HG02678 (cell line): ENCODE measurements at regions not wholly inside any gene's neighbourhood (a gene's known extent, or its start where the extent isn't known, plus 50 kb on each side); places are given as distances from the start of the nearest gene placed in this dataset.

Experiments
- ATAC-seq: cut with Tn5 transposase; IDR thresholded peaks from one replicate; pipeline ENCODE4 v1.9.1; 2021; ENCODE audit warnings: mild to moderate bottlenecking, moderate library complexity; ENCODE audit not compliant: unreplicated experiment

GRCh38 chr9:88751781-88752180 is 216.8 kb downstream of the NXNL2 start:
- no peak for ATAC-seq

DNA sequence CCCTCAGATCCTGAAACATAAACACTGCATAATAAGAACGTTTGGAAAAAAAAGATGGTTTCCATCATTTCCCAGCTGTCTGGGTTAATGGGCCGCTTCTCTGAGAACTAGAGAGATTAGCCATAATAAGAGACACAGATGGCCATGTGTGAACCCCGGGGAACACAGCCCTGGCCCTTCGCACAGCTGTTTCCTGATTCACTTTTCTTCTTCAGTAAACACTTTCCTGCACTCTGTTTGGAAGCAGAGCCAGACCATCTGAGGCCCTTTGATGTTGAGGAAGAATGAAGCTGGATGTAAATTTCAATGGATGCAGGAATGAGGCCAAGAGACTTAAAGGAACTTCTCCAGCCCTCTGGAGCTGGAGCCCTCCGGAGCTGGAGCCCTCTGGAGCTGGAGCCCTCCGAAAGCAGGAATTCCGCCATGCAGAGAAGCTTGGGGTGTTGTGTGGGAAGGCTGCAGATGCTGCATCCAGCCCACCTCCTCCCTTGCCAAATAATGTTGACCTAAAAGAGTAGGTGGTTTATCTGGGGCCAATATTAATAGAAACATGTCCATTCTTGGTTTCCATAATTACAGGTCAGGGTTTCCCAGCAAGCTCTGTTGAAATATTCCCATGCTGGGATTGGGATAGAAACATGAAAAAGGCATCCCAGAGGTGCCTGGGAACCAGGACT is 218.9 kb downstream of the NXNL2 start:
- ATAC-seq, result no peak

DNA sequence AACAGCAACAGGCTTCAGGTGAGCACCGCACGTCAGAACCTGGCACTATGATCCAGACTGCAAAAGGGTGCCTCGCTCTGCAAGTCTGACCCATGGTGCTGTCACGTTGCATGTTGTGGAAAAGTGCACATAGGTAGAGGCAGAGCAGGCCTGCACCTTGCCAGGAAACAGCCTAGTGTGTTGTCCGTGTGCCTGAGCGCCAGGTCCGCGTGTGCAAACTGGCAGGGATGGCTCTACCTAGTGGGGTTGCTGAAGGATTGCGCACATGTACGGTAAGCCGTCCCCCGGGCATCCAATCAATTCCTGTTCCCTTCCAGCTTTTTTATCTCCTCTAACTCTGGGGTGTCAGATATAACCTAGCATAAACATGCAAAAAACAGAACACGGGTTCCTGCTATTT is 219.5 kb downstream of the NXNL2 start:
- ATAC-seq, result no peak

- no peak for ATAC-seq
These were observed 219.9 kb downstream of the NXNL2 start for GRCh38 chr9:88754886-88755285.

- no peak for ATAC-seq
These were observed 222.5 kb downstream of the NXNL2 start for GRCh38 chr9:88757406-88758010.

DNA sequence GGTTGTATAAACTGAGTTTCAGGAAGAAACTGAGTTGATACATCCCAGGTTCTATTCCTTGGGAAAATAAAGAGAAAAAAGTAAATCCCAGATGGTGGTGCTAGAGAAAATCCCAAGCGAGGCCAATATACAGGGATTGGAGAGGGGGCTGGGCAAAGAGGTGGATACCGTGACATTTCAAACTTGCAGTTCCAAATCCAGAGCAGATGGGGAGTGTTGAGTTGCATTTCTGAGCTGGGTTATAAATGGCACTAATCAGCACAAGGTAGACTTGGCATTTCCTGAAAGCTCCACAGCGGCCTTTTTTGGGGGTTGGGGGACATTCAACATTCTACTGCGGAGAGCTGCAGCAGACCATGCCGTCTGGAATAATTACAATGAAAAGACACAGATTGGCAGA is 224.4 kb downstream of the NXNL2 start:
- ATAC-seq, result no peak

GRCh38 chr9:88766778-88767503 is 224.3 kb upstream of the S1PR3 start:
- no peak for ATAC-seq

DNA sequence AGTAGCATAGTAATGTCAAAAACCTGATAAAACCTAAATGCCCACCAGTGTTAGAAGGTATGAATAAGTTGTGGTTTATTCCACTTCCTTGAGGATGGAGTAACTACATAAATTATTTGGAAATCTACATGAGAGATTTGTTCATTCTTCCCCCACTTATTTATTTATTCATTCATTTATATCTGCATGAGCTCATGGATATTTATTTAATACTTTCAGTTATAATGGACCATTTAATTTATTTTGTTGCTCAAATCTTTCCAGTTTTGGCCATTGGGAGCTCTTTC is 223.8 kb upstream of the S1PR3 start:
- no peak for ATAC-seq

DNA sequence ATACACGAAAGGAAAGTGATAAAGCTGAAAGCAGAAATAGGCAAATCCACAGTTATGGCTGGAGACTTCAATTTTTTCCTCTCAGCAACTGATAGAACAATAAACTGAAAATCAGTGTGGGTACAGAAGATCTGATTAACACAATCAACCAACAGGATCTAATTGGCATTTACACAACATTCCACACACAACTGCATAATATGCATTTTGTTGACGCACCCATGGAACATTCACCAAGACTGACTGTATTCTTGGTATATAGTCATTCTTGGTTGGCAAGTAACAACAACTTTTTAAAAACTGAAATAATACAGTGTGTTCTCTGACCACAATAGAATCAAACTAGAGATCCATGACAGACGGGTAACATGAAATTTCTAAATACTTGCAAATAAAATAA is 218.7 kb upstream of the S1PR3 start:
- no peak for ATAC-seq

DNA sequence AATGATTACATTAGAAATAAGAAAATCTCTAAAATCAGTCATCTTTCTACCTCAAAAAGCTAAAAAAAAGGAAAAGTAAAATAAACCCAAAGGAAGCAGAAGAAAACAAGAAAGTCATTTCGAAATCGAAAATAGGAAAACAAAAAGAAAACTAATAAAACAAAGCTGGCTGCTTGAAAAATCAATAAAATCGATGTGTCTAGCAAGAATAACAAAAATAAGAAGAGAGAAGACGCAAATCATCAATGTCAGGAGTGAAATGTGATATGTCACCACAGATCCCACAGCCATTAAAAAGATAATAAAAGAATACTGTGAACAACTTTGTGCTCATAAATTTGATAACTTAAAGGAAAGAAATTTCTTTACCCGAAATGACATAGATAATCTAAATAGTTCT is 218.1 kb upstream of the S1PR3 start:
- no peak for ATAC-seq

GRCh38 chr9:88773627-88774244 is 217.5 kb upstream of the S1PR3 start:
- no peak for ATAC-seq

GRCh38 chr9:88775037-88775471 is 216.2 kb upstream of the S1PR3 start:
- no peak for ATAC-seq

- ATAC-seq, result no peak
These were observed 215.7 kb upstream of the S1PR3 start for GRCh38 chr9:88775559-88775958.

- ATAC-seq, result no peak
These were observed 215.3 kb upstream of the S1PR3 start for GRCh38 chr9:88775966-88776365.

DNA sequence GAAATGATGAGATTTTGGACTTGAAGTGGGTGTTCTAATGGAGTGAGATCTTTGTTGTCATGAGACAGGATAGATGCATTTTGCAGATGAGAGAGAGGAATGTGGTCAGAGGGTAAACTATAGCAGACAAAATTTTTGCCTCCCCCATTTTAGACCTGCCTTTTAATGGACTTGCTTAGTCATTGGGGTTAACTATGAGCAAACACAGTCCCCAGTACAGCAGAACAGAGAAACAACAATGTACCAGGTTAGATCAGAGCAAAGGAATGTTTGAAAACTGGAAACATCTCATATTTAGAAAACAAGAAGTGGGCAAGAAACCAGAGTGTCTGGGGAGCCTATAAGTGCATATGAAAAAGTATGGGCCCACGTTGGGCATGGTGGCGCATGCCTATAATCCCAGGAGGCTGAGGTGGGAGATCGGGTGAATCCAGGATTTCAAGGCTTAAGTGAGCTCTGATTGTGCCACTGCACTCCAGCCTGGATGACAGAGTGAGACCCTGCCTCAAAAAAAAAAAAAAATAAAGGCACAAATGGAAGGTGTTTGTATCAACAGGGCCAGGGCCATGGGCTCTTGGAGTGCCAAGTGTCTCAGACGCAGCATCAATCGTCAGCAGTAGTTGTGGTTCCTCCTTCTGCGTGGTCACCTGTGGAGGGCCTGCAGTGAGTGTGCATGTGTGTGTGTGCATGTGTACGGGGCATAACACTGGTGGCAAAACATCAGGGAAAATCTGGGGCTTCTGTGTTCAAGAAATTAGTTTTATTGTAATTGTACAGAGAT is 214.4 kb upstream of the S1PR3 start:
- no peak for ATAC-seq

DNA sequence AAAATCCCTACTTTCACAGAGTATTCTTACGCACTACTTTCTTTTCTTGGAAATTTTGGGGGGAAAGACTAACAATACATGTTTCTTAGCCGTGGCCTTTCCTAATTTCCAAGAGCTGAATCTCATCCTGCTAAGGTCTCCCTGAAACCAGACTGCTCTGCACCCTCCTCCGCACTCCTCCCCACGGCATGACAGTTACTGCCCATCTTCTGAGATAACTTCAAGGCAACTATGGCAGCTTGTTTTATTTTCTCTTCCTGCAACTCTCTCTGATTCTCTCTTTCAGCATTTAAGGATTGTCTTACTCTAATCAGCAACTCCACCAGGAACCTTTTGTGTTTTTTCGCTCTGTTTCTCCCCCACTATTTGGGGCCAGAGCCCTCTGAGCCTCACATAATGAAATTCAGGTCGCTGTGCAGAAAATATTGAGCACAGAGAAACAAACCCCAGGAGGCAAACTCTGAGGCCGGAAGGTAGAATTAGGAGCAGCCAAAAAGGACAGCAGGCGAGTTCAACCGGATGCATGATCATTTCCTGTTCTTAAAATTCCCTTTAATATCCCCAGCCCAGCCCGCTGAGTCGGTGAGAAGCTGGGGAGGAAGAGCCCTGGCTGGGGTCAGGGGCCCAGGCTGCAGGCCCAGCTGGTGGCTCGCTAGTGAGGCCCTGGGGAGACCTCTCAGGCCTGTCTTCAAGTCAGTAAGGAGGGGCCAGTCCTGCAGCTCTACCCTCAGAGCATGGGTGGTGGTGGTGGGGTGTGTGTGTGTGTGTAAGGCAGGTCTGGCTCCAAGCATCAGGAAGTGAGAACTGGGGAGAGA is 213.6 kb upstream of the S1PR3 start:
- ATAC-seq, result no peak

DNA sequence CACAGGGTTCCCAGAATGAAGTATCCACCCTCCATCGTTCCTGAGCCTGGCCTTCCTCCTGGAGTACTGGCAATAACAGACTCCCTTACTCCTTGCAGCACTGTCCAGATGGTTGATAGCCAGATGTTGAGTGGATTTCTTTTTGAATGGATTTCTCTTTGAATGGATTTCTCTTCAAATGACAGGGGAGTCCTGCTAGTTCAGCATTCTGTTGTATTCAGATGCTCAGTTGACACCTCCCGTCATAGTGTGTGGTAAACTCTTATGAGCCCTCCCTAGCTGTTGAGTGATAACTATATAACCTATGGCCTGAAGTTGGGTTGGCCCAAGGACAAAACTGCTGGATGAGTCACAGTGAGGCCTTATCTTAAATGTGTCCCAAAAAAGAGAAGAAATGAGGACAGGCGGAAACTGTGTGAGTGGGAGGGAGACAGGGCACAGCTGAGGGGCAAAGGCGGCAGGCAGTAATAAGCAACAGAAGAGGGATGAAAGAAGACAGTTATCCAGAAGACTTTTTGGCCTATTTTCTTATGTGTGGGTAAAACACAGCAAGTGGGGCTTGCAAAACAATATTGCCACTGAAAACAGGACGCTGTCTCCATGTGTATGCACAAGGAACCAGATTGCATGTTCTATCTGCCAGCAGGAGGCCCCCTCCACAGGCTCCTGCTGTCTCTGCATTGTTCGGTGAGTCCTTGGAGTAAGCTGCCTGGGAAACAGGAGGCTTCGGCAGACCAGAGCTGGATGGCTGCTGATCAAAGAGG is 209.5 kb upstream of the S1PR3 start:
- ATAC-seq, result no peak

- ATAC-seq, result no peak
These were observed 208.1 kb upstream of the S1PR3 start for GRCh38 chr9:88782931-88783710.

DNA sequence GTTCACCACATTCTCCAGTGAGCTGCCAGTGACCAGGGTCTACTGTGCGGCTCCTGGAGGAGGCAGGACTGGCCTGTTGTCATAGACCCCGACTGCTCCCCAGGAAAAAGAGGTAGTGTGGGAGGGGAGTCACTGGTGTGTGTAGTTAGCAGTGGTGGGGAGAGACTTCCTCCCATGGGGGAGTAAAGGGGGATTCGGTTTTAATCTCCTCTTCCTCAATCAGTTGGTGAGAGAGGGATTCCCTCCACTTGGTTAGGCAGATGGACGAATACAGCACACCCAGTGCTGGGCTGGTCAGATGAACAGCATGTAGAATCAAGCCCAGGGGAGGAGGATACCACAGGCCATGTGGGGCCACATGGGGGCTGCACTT is 207.6 kb upstream of the S1PR3 start:
- ATAC-seq, result no peak
